HG02852 (cell line): ENCODE measurements at regions not wholly inside any gene's neighbourhood (a gene's known extent, or its start where the extent isn't known, plus 50 kb on each side); places are given as distances from the start of the nearest gene placed in this dataset.

Experiments used
- ATAC-seq: cut with Tn5 transposase; IDR thresholded peaks from one replicate; pipeline ENCODE4 v1.9.1; 2021; ENCODE audit warnings: mild to moderate bottlenecking, moderate library complexity; ENCODE audit not compliant: unreplicated experiment

DNA sequence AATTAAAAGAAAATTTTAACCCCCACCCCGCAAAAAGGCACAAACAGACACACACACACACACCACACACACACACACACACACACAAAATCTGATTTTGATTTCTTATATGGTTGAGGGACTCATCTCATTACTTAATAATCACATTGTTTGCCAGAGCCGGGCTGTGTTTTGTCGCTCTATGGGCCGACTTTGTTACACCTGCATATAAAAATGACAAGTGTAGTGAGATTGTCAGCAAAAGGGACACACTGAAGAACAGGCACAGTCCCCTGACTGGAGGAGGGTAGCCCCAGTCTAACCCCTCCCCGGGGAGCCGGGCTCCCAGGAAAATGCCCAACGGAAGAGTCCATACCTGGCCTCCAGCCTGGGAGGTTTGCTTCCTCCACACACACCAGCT lies 221.6 kb downstream of the ENGASE start:
- no peak for ATAC-seq

DNA sequence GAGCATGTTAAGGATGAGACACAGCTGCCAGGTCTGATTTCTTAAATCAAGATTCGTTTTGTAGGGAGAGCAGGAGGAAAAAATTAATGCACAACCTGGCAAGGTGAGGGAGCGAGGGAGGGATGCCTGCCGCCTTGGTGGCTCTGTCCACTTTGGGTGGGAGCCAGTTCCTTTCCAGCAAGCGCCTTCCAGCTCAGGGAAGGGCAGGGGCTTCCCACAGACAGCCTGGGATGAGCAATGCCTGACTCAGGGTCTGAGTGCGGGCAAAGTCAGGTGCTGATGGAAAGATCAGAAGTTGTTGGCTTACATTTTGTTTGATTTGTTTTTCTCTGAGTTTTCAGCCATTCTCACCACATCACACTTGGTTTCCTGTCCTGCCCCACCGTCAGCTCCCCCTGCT lies 220.7 kb downstream of the ENGASE start:
- ATAC-seq = no peak

GRCh38 chr17:79294459-79295071 lies 219.9 kb downstream of the ENGASE start:
- no peak for ATAC-seq

GRCh38 chr17:79292501-79292900 lies 217.9 kb downstream of the ENGASE start:
- no peak for ATAC-seq

GRCh38 chr17:79291391-79291790 lies 216.8 kb downstream of the ENGASE start:
- ATAC-seq = no peak

GRCh38 chr17:79290726-79291125 lies 216.1 kb downstream of the ENGASE start:
- no peak for ATAC-seq

- ATAC-seq = no peak
Measured at GRCh38 chr17:79288950-79289349, 214.3 kb downstream of the ENGASE start.

DNA sequence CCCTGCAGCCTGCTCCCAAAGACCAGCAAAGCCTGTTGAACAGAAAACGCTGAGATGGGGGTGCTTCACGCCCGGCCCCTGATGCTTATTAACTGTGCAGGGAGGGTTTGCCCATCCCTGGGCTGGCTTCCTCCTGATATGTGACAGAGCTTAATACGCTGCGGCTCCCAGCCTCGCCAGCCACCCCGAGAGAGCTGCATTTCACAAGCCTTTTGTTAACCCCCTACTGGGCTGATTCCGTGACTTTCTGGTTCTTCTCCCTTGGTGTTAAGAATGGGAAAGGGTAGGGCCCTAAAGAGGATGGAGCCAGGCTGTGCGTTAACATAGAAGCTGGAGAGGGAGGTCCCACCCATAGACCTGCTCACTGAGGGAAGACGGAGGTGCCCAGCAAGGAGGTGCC lies 211.8 kb downstream of the ENGASE start:
- no peak for ATAC-seq

GRCh38 chr17:79285973-79286372 lies 211.3 kb downstream of the ENGASE start:
- no peak for ATAC-seq

DNA sequence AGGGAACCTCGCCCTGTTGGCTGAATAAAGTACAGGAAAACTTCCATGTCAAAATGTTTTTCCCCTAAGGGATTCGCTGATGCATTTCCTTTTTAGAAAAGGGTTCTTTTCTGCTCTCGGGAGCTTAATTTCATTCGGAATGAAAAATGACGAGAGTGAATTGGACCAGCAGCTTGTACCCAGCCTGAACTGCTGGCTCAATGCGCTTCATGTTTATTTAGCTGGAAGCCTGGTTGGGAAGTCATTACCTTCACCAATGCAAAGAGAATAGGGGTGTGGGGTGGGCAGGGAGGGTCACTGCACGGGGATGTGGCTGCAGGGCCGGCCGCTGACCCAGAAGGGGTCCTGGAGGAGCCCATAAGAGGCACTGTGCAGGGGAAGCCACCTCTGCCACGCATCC lies 207.7 kb downstream of the ENGASE start:
- ATAC-seq = no peak

DNA sequence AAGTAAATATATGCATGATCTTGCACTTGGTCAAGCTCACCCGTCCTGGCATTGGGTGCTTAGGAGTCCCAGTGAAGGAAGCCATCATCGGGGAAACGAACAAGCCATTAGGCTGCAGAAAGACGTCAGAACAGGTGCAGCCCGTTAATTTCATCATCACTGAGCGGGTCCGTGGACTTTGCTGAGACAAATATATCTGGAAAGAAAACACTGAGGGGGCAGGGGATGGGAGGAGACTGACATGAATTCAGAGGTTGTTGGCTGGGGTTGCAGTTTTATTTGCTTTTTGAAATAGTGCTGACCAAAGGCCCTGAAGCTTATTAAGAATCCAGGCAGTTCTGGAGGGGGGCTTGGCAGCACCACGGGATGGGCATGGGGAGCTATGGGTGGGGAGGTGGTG lies 207.2 kb downstream of the ENGASE start:
- no peak for ATAC-seq

DNA sequence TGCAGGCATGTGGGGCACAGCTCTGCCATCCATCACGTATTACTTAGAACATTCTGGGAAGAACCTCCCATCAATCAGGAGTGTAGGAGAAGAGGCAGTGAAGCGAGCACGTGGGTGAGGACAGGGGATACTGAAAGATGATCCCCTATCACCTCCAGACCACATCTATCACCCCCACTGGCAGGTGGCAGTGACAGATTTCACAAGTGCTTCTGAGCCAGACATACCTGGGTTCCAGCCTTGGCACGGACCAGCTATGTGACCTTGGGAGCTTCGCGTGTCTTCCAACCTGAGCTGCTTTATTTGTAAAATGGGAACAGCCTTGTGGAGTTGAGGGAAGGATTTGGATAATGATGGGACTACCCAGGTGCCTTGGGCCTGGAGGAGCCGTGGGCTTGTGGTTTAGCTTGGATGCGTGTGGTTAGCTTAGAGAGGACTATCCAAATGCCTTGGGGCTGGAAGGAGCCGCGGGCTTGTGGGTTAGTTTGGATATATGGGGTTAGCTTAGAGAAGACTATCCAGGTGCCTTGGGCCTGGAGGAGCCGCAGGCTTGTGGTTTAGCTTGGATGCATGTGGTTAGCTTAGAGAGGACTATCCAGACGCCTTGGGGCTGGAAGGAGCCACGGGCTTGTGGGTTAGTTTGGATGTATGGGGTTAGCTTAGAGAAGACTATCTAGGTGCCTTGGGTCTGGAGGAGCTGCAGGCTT lies 206.4 kb downstream of the ENGASE start:
- ATAC-seq = no peak

DNA sequence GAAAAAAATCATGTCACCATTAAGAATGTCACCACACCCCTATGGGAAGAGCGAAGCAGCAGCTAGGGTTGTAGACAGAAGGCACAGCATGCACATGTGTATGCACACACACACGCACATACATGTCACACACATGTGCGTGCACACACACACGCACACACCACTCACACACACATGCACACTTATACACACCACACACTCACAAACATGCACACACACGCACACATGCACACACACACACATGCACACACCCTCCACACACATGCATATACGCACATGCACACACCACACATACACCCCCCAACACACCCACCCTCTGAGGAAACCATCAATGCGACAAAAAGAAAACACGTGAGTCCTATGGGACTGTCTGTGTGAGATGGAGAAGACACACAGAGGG lies 205.4 kb downstream of the ENGASE start:
- no peak for ATAC-seq

- ATAC-seq = no peak
Measured at GRCh38 chr17:79279320-79279719, 204.7 kb downstream of the ENGASE start.

GRCh38 chr17:79276821-79277220 lies 202.2 kb downstream of the ENGASE start:
- ATAC-seq = no peak

- no peak for ATAC-seq
Measured at GRCh38 chr17:79273660-79274059, 199.0 kb downstream of the ENGASE start.

DNA sequence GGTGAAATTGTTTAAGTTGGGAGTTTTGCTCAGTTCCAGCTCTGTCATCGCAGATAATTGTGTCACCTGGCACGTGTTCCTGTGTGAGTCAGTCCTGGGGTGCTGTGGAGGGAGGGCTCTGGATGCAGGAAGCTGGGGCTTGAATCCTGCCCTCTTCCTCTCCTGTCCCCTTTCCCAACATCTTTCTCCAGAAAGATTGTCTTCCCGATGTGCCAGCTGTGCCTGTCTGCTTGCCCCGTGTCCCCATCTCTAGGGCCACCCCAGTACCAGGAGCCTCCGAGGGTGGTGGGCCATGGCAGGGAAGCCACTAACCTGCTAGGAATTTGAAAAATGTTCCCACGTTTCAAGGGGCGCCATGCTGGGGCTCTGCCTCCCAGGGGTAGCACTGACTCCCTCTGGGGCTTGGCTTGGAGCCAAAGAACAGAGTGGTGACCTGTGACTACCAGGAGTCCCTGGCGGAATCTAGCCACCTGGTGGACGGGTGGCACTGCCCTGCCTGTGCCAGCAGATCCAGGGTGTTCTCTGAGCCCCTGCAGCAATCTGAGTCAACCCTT lies 198.1 kb downstream of the ENGASE start:
- no peak for ATAC-seq

- no peak for ATAC-seq
Measured at GRCh38 chr17:79272220-79272619, 197.6 kb downstream of the ENGASE start.

DNA sequence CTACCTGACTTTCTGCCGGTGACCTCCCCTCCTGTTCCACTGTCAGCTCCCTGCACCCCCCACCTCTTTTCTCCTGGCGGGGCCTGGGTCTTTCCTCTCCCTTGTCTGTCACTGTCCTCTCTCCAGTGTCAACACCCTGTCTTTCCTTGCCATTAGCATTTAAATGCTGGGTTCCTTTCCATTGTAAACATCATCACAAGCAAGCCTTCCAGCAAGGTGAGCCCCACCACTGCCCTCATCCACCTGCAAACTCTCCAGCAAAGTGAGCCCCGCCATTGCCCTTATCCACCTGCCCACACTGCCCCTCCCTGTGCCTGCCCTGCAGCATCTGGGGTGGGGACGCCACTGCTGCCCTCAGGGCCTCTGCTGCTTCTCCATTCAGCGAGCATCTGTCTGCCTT lies 195.0 kb downstream of the ENGASE start:
- no peak for ATAC-seq

GRCh38 chr17:79263191-79263590 lies 188.6 kb downstream of the ENGASE start:
- ATAC-seq = no peak

DNA sequence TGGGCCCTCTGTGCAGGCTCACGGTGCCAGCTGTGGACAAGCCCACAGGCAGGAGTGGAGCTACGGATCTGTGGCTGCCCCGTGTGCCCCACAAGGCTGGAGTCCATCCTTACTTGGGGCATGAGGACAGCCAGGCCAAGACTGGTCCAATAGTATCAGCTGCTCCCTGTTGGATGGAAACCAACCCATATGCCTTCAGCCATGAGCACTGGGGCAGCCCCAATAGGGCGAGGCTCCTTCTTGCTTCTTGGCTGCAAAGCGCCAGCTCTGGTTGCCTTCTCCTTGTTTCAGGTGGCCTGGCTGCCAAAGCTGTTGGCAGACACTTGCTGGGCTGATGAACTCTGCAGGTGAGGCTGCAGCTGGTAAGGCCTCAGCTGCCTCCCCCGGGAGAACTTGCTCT lies 188.0 kb downstream of the ENGASE start:
- ATAC-seq = no peak

GRCh38 chr17:79261355-79262072 lies 186.9 kb downstream of the ENGASE start:
- no peak for ATAC-seq
